BLaER1 treated with 17β-estradiol and CSF1 and Interleukin-3, amounts not matched to agents 10 nM and 100 nM (cell line): ENCODE measurements at regions not wholly inside any gene's neighbourhood (a gene's known extent, or its start where the extent isn't known, plus 50 kb on each side); places are given as distances from the start of the nearest gene placed in this dataset.

ENCODE experiments used
- H3K27ac ChIP-seq, 11 experiments: shearing (Covaris generic); formaldehyde crosslinking; 2 replicates each; pipeline ENCODE4 v1.8.1; 2022
- H3K27me3 ChIP-seq, 11 experiments: shearing (Covaris generic); formaldehyde crosslinking; 2 replicates each; pipeline ENCODE4 v1.8.1; 2022
- H3K36me3 ChIP-seq, 11 experiments: shearing (Covaris generic); formaldehyde crosslinking; 2 replicates each; pipeline ENCODE4 v1.8.1; 2022
- H3K4me1 ChIP-seq, 10 experiments: shearing (Covaris generic); formaldehyde crosslinking; 2 replicates each; pipeline ENCODE4 v1.8.1; 2022
- H3K4me2 ChIP-seq, 11 experiments: shearing (Covaris generic); formaldehyde crosslinking; 2 replicates each; pipeline ENCODE4 v1.8.1; 2022
- H3K4me3 ChIP-seq, 10 experiments: shearing (Covaris generic); formaldehyde crosslinking; 2 replicates each; pipeline ENCODE4 v1.8.1; 2022
- H3K9ac ChIP-seq, 11 experiments: shearing (Covaris generic); formaldehyde crosslinking; 2 replicates each; pipeline ENCODE4 v1.8.1; 2022
- H3K9me3 ChIP-seq, 11 experiments: shearing (Covaris generic); formaldehyde crosslinking; replicated peaks in 1 of 11; 2 replicates each; pipeline ENCODE4 v1.8.1; 2022
- H4K20me1 ChIP-seq, 11 experiments: shearing (Covaris generic); formaldehyde crosslinking; 2 replicates each; pipeline ENCODE4 v1.8.1; 2022
- Cebpa-rat ChIP-seq, 11 experiments: shearing (Covaris generic); IDR thresholded peaks; 2 replicates each; pipeline ENCODE4 v1.8.1; 2022

- H3K9ac ChIP-seq: no peak overlapping the region
Measured at GRCh38 chr3:152733584-152734119, 101.3 kb upstream of the P2RY1 start.

GRCh38 chr3:152737021-152737908, 97.7 kb upstream of the P2RY1 start:
- Histone ChIP-seq H3K27me3 (no peaks in the 10 kb centered on the region), H3K4me3 (no peak overlapping the region), H4K20me1 (no peaks in the 10 kb centered on the region), H3K9ac (no peak overlapping the region), H3K27ac (no peak overlapping the region; a peak in 1 of 22 replicates), H3K4me1 (peaks cover 0 to 4% (median 0%) of the 10 kb centered on the region in 10 experiments; a peak in 2 of 20 replicates), H3K36me3 (no peaks in the 10 kb centered on the region), H3K9me3 (no peaks in the 10 kb centered on the region), H3K4me2 (peak overlapping the region in 1 of 11 experiments; percentile 13; a peak in 1 of 22 replicates)
- peak in 1 of 11 experiments; percentile 8; a peak in 2 of 22 replicates for TF ChIP-seq Cebpa-rat (IDR thresholded peaks at IDR 0.05)

More at GRCh38 chr3:152733584-152734119, 101.3 kb upstream of the P2RY1 start:
- H3K36me3 ChIP-seq: no peaks in the 10 kb centered on the region
- H3K4me2 ChIP-seq: no peak overlapping the region
- no peak overlapping the region for H3K4me3 ChIP-seq
- TF ChIP-seq Cebpa-rat (IDR thresholded peaks at IDR 0.05): no peak
- no peaks in the 10 kb centered on the region for H4K20me1 ChIP-seq
- no peaks in the 10 kb centered on the region for H3K9me3 ChIP-seq
- H3K27me3 ChIP-seq: no peaks in the 10 kb centered on the region
- H3K4me1 ChIP-seq: peaks cover 0 to 4% (median 0%) of the 10 kb centered on the region in 10 experiments; a peak in 2 of 20 replicates
- no peak overlapping the region for H3K27ac ChIP-seq

- peaks cover 0 to 4% (median 0%) of the 10 kb centered on the region in 10 experiments; a peak in 2 of 20 replicates for H3K4me1 ChIP-seq
- H3K27me3 ChIP-seq: no peaks in the 10 kb centered on the region
- no peaks in the 10 kb centered on the region for H3K36me3 ChIP-seq
- 0 out of 22 replicates have a peak overlapping the region, but pooled peaks of 1 of the 11 experiments have one; percentile 3 for H3K4me2 ChIP-seq
- no peak overlapping the region for H3K4me3 ChIP-seq
- no peak overlapping the region for H3K27ac ChIP-seq
- H4K20me1 ChIP-seq: no peaks in the 10 kb centered on the region
- TF ChIP-seq Cebpa-rat (IDR thresholded peaks at IDR 0.05): no peak
- H3K9ac ChIP-seq: no peak overlapping the region
- no peaks in the 10 kb centered on the region for H3K9me3 ChIP-seq
Measured at GRCh38 chr3:152738656-152739055, 96.3 kb upstream of the P2RY1 start.

- Histone ChIP-seq H3K4me2 (no peak overlapping the region), H3K27me3 (no peaks in the 10 kb centered on the region), H3K4me3 (no peak overlapping the region), H3K9me3 (no peaks in the 10 kb centered on the region), H4K20me1 (no peaks in the 10 kb centered on the region), H3K9ac (no peak overlapping the region), H3K27ac (no peak overlapping the region; a peak in 1 of 22 replicates), H3K4me1 (no peaks in the 10 kb centered on the region; a peak in 1 of 20 replicates), H3K36me3 (no peaks in the 10 kb centered on the region)
- no peak for TF ChIP-seq Cebpa-rat (IDR thresholded peaks at IDR 0.05)
Measured at GRCh38 chr3:152742368-152743347, 92.3 kb upstream of the P2RY1 start.

- no peaks in the 10 kb centered on the region for H3K36me3 ChIP-seq
- TF ChIP-seq Cebpa-rat (IDR thresholded peaks at IDR 0.05): no peak
Measured at GRCh38 chr3:152745646-152746045, 89.3 kb upstream of the P2RY1 start.

GRCh38 chr3:152754303-152754702, 80.6 kb upstream of the P2RY1 start:
- no peak for TF ChIP-seq Cebpa-rat (IDR thresholded peaks at IDR 0.05)
- Histone ChIP-seq H3K27ac (no peak overlapping the region), H3K4me2 (no peak overlapping the region), H3K27me3 (no peaks in the 10 kb centered on the region), H3K4me3 (no peak overlapping the region), H3K36me3 (no peaks in the 10 kb centered on the region), H4K20me1 (no peaks in the 10 kb centered on the region), H3K4me1 (no peaks in the 10 kb centered on the region), H3K9me3 (peaks cover 7 to 9% (median 8%) of the 10 kb centered on the region in 11 experiments; a peak in 16 of 22 replicates), H3K9ac (no peak overlapping the region)

More at GRCh38 chr3:152745646-152746045, 89.3 kb upstream of the P2RY1 start:
- Histone ChIP-seq H3K9ac (no peak overlapping the region), H3K4me1 (no peaks in the 10 kb centered on the region), H4K20me1 (no peaks in the 10 kb centered on the region), H3K4me3 (no peak overlapping the region), H3K9me3 (peaks cover 8 to 13% (median 11%) of the 10 kb centered on the region in 11 experiments; a peak in 17 of 22 replicates), H3K27ac (no peak overlapping the region), H3K27me3 (no peaks in the 10 kb centered on the region), H3K4me2 (no peak overlapping the region)

- Histone ChIP-seq H3K27me3 (no peaks in the 10 kb centered on the region), H3K9ac (no peak overlapping the region), H3K4me2 (no peak overlapping the region), H3K9me3 (no peaks in the 10 kb centered on the region), H3K4me3 (no peak overlapping the region), H3K27ac (no peak overlapping the region), H4K20me1 (no peaks in the 10 kb centered on the region), H3K36me3 (no peaks in the 10 kb centered on the region), H3K4me1 (peaks cover 0 to 5% (median 0%) of the 10 kb centered on the region in 10 experiments; a peak in 1 of 20 replicates)
- TF ChIP-seq Cebpa-rat (IDR thresholded peaks at IDR 0.05): no peak
Measured at GRCh38 chr3:152756807-152757206, 78.1 kb upstream of the P2RY1 start.

- Histone ChIP-seq H4K20me1 (no peaks in the 10 kb centered on the region), H3K9me3 (peaks cover 0 to 18% (median 10%) of the 10 kb centered on the region in 11 experiments; a peak in 16 of 22 replicates), H3K4me1 (peaks cover 0 to 5% (median 0%) of the 10 kb centered on the region in 10 experiments; a peak in 1 of 20 replicates), H3K27ac (no peak overlapping the region), H3K4me3 (no peak overlapping the region), H3K9ac (no peak overlapping the region), H3K4me2 (no peak overlapping the region), H3K27me3 (no peaks in the 10 kb centered on the region), H3K36me3 (no peaks in the 10 kb centered on the region)
- no peak for TF ChIP-seq Cebpa-rat (IDR thresholded peaks at IDR 0.05)
Measured at GRCh38 chr3:152760024-152760563, 74.8 kb upstream of the P2RY1 start.
